ENCODE measurements at regions not wholly inside any gene's neighbourhood (a gene's known extent, or its start where the extent isn't known, plus 50 kb on each side); places are given as distances from the start of the nearest gene placed in this dataset.

DNA sequence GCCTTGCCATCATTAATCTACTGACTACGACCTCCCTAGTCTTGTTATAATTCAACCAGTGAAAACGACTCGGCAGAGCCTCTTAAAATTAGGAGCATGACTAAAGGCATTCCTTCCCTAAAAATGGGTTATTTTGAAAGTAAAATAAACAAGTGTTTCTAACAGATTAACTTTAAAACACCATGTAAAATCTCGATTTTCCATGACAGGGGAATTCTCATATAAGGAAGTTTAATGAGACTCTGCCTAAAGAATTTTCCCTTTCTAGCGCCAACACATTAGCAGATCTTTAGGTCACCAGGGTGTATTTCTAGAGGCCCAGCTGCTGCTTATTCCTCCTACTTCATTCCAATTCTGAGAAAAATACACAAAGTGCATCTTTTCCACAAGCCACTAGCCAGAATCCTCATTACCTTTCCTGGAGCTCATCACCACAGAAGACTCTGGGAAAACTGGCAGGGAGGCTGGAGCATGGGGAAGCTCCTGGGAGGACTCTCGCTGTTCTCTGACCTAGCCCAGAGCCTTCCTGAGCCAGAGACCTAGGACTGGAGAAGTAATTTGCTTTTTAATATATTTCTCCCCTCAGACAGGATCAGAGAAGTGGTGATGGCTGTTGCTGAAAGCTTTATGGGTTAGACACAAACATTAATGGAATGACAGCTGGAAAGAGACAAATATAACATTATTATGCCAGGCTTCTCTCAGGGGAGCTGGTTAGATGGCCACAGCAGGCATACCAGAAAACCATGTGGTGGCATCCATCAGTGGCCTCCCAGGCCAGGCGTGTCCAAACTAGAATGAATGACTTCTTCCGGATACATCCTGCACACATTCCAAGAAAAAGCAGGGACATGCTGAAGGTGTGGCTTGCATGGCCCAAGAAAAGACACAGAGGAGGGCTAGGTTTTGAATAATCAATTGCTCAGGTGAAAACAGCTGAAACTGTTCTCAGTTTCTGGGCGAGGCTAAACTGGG lies 63.6 kb upstream of the CTTNBP2NL start:
- H3K4me3 ChIP-seq (ENCODE audit: low read depth, low read length): no peak overlapping the region
- TF ChIP-seq, protein P1, sequence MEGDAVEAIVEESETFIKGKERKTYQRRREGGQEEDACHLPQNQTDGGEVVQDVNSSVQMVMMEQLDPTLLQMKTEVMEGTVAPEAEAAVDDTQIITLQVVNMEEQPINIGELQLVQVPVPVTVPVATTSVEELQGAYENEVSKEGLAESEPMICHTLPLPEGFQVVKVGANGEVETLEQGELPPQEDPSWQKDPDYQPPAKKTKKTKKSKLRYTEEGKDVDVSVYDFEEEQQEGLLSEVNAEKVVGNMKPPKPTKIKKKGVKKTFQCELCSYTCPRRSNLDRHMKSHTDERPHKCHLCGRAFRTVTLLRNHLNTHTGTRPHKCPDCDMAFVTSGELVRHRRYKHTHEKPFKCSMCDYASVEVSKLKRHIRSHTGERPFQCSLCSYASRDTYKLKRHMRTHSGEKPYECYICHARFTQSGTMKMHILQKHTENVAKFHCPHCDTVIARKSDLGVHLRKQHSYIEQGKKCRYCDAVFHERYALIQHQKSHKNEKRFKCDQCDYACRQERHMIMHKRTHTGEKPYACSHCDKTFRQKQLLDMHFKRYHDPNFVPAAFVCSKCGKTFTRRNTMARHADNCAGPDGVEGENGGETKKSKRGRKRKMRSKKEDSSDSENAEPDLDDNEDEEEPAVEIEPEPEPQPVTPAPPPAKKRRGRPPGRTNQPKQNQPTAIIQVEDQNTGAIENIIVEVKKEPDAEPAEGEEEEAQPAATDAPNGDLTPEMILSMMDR (IDR thresholded peaks at IDR 0.05; ENCODE audit: low read depth, low read length): no peak

DNA sequence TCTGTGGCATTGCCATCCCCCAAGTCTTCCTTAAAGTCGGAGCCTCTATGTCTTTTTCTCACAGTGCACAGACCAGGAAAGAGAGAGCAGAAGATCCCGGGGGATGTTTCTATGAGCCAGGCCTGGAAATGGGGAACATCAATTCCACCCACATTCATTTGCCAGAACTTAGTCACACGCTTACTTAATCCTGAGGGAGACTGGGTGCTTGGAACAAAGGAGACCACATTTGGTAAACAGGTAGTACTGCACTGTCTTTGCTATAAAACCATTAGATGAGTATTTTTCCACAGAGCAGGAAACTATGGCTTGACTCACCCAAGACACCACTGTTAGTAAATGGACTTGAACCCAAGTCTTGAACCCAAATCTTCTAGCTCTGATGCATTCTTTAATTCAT lies 60.7 kb upstream of the CTTNBP2NL start:
- TF ChIP-seq, protein P1 (IDR thresholded peaks at IDR 0.05; ENCODE audit: low read depth, low read length): no peak
- H3K4me3 ChIP-seq (ENCODE audit: low read depth, low read length): no peak overlapping the region

DNA sequence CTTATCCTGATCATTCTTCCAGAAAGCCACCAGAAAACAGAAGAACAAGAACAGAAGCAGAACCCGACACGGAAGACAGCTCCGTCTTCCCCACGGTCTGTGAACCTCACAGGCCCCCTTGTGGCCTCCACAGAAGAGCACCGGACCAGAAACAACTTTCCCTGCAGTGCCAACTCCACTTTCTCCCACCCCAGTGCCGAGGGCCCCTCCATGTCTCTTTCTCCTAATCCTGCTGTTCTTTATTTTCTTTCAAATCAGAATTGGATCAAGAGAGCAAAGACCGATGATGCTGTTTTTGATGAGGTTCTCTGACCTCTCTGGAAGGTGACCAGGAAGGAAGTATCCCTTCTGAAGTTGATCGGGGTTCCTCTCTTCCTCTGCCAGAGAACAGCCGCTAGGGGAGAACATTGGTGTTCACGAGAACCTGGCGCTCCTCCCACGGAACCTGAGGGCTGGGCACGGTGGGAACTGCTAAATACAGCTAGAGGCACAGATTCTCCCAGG lies 58.9 kb upstream of the CTTNBP2NL start:
- TF ChIP-seq, protein P1 (IDR thresholded peaks at IDR 0.05; ENCODE audit: low read depth, low read length): peak; percentile 69
- no peak overlapping the region for H3K4me3 ChIP-seq (ENCODE audit: low read depth, low read length)

GRCh38 chr1:112341986-112342385 lies 54.0 kb upstream of the CTTNBP2NL start:
- H3K4me3 ChIP-seq (ENCODE audit: low read depth, low read length): no peak overlapping the region

DNA sequence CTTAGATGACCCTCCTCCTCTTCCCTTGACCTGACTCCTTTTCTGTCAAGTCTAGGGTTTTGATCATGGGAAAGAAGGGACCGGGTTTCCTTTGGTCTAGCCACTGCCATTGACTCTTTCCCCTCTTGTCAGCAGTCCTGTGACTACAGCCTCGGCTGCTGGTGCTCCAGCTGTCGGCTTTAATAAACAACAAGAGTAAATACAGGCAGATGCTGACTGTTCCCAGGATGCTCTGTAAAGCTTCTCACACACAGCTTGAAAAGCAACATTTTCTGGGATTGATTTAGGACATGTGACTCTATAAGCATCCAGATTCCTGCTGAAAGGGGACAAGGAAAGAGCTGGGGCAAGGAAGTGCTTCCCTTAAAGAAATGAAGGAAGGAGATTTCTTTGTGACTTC lies 53.5 kb upstream of the CTTNBP2NL start:
- no peak overlapping the region for H3K4me3 ChIP-seq (ENCODE audit: low read depth, low read length)
- TF ChIP-seq, protein P1 (IDR thresholded peaks at IDR 0.05; ENCODE audit: low read depth, low read length): no peak

More at GRCh38 chr1:112341986-112342385, 54.0 kb upstream of the CTTNBP2NL start:
- TF ChIP-seq, protein P1 (IDR thresholded peaks at IDR 0.05; ENCODE audit: low read depth, low read length): no peak

DNA sequence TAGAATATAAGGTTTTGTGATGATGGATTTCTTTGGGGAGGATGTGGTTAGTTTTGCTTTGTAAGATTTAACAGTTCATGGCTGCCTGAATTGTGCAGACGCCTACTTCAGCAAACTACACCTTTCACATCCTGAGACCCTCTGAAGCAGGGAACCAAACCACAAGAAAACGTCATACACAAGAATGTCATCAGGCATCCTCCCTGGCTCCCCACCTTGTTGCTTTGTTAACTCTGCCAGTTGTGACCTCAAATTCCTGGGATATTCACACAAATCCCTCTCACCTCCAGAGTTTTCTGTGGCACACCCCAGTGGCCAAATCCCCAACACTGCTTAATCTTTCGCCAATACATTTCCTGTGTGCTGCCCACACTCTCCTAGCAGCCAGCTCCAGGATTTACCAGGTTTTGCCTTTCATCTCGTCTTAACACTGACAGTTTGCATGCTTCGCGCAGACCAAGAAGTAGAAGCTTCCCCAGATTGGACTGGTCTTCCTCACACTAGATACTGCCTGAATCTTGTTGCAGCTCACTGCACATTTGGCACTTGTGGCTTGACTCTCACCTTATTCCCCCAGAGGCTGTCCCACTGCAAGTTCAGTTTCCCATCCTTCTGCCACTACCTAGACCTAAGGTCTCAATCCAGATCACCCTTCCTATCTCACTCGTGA lies 51.1 kb upstream of the CTTNBP2NL start:
- no peak overlapping the region for H3K4me3 ChIP-seq (ENCODE audit: low read depth, low read length)
- TF ChIP-seq, protein P1 (IDR thresholded peaks at IDR 0.05; ENCODE audit: low read depth, low read length): no peak
